Liver (tissue), 8 donors: ENCODE measurements at regions not wholly inside any gene's neighbourhood (a gene's known extent, or its start where the extent isn't known, plus 50 kb on each side); places are given as distances from the start of the nearest gene placed in this dataset.

Source experiments
- DNase-seq: peaks from one replicate; pipeline ENCODE4 v3.0.0-alpha.2; 2017; ENCODE audit warnings: low spot score
- H3K27ac ChIP-seq, 2 donors: one replicate each; pipeline ENCODE4 v1.7.0; 2013; ENCODE audit warnings: inconsistent platforms in 2 of 2, low read length in 2 of 2, control low read depth in 1 of 2, low read depth in 1 of 2, mild to moderate bottlenecking in 1 of 2
- H3K27me3 ChIP-seq, 4 donors: one replicate each; pipeline versions ENCODE4 v1.6.1 to v1.7.0; 2013; ENCODE audit warnings: low read length in 3 of 4, inconsistent platforms in 1 of 4, mild to moderate bottlenecking in 1 of 4, moderate library complexity in 1 of 4; ENCODE audit not compliant: control insufficient read depth in 4 of 4, insufficient read depth in 4 of 4
- H3K36me3 ChIP-seq, 4 donors: one replicate each; pipeline versions ENCODE4 v1.6.1 to v1.7.0; 2013; ENCODE audit warnings: low read length in 3 of 4, mild to moderate bottlenecking in 3 of 4, low read depth in 1 of 4, moderate library complexity in 1 of 4; ENCODE audit not compliant: control insufficient read depth in 4 of 4, insufficient read depth in 3 of 4
- H3K4me1 ChIP-seq, 4 donors: one replicate each; pipeline versions ENCODE4 v1.6.1 to v1.7.0; 2013; ENCODE audit warnings: low read length in 3 of 4, mild to moderate bottlenecking in 3 of 4, moderate library complexity in 1 of 4; ENCODE audit not compliant: control insufficient read depth in 4 of 4, insufficient read depth in 4 of 4
- H3K4me3 ChIP-seq, 3 donors: one replicate each; pipeline versions ENCODE4 v1.6.1 to v1.7.0; 2013; ENCODE audit warnings: low read length in 3 of 3, control low read depth in 1 of 3, low read depth in 1 of 3, mild to moderate bottlenecking in 1 of 3
- H3K9ac ChIP-seq, 2 donors: one replicate each; pipeline ENCODE4 v1.7.0; 2013; ENCODE audit warnings: low read length in 2 of 2, mild to moderate bottlenecking in 2 of 2, moderate library complexity in 2 of 2, control low read depth in 1 of 2, low read depth in 1 of 2
- H3K9me3 ChIP-seq, 4 donors: one replicate each; pipeline versions ENCODE4 v1.6.1 to v1.7.0; 2013; ENCODE audit warnings: low read length in 3 of 4; ENCODE audit not compliant: control insufficient read depth in 4 of 4
- FOXA2 ChIP-seq: IDR thresholded peaks from 2 replicates; pipeline ENCODE4 v1.6.1; 2016; ENCODE audit warnings: antibody characterized with exemption
- GABPA ChIP-seq, 2 donors: IDR thresholded peaks in 1 of 2; conservative IDR thresholded peaks in 1 of 2; 2 replicates each; pipeline ENCODE4 v1.6.1; 2016; ENCODE audit warnings: antibody characterized with exemption in 2 of 2, mild to moderate bottlenecking in 1 of 2, moderate library complexity in 1 of 2
- HNF4A ChIP-seq, 2 donors: conservative IDR thresholded peaks; 2 replicates each; pipeline ENCODE4 v1.6.1; 2016; ENCODE audit warnings: antibody characterized with exemption in 2 of 2, mild to moderate bottlenecking in 2 of 2
- HNF4G ChIP-seq: IDR thresholded peaks from 2 replicates; pipeline ENCODE4 v1.6.1; 2016; ENCODE audit warnings: antibody characterized with exemption
- JUND ChIP-seq, 2 donors: IDR thresholded peaks; 2 replicates each; pipeline ENCODE4 v1.6.1; 2016; ENCODE audit warnings: antibody characterized with exemption in 2 of 2
- MAX ChIP-seq: IDR thresholded peaks from 2 replicates; pipeline ENCODE4 v1.6.1; 2016; ENCODE audit warnings: antibody characterized with exemption
- NR2F2 ChIP-seq: IDR thresholded peaks from 2 replicates; pipeline ENCODE4 v1.6.1; 2016; ENCODE audit warnings: antibody characterized with exemption
- RAD21 ChIP-seq, 2 donors: IDR thresholded peaks; 2 replicates each; pipeline ENCODE4 v1.6.1; 2016; ENCODE audit warnings: antibody characterized with exemption in 2 of 2, mild to moderate bottlenecking in 2 of 2
- REST ChIP-seq: IDR thresholded peaks from 2 replicates; pipeline ENCODE4 v1.6.1; 2016; ENCODE audit warnings: antibody characterized with exemption, mild to moderate bottlenecking
- RXRA ChIP-seq, 2 donors: IDR thresholded peaks; 2 replicates each; pipeline ENCODE4 v1.6.1; 2017 to 2018; ENCODE audit warnings: antibody characterized with exemption in 2 of 2, mild to moderate bottlenecking in 1 of 2
- SP1 ChIP-seq: IDR thresholded peaks from 2 replicates; pipeline ENCODE4 v1.6.1; 2018; ENCODE audit warnings: antibody characterized with exemption, mild to moderate bottlenecking
- TAF1 ChIP-seq: conservative IDR thresholded peaks from 2 replicates; pipeline ENCODE4 v1.6.1; 2016; ENCODE audit warnings: antibody characterized with exemption, mild to moderate bottlenecking
- YY1 ChIP-seq: IDR thresholded peaks from 2 replicates; pipeline ENCODE4 v1.6.1; 2016; ENCODE audit warnings: antibody characterized with exemption, mild to moderate bottlenecking
- WGBS: extraction: QIAGEN DNeasy Blood & Tissue Kit; methylation state at CpG from one replicate; pipeline ENCODE4 v1.1.7; 2013; 5-methylcytosine and 5-hydroxymethylcytosine counted together
- TF ChIP-seq, protein P1 (sequence below): IDR thresholded peaks from 2 replicates; pipeline ENCODE4 v1.6.1; 2016; ENCODE audit warnings: antibody characterized with exemption
- TF ChIP-seq, protein P2 (sequence below): fragments of 150-350 bp; IDR thresholded peaks from 2 replicates; pipeline ENCODE4 v1.5.1; 2017; ENCODE audit warnings: improper control_type of control experiment, low read depth, low read length; ENCODE audit not compliant: missing input control
- TF ChIP-seq, protein P3 (sequence below): IDR thresholded peaks from 2 replicates; pipeline ENCODE4 v1.6.1; 2016; ENCODE audit warnings: antibody characterized with exemption
- donor health status: healthy.
- donor health status: healthy.
- donor health status: healthy.
- donor health status: healthy.
- donor health status: healthy.

GRCh38 chr18:5710235-5710634, 166.4 kb upstream of the EPB41L3 start:
- DNase-seq, result no peak
- H3K27ac ChIP-seq, result no peak overlapping the region
- TF ChIP-seq NR2F2 (no peak), TAF1 (no peak)
- no peaks in the 10 kb centered on the region for H3K9me3 ChIP-seq
- no peak overlapping the region for H3K4me3 ChIP-seq
- no peaks in the 10 kb centered on the region for H3K4me1 ChIP-seq
- H3K36me3 ChIP-seq, result no peaks in the 10 kb centered on the region
- 77% methylated on average over 4 of the region's 4 CpGs for WGBS
- no peak overlapping the region for H3K9ac ChIP-seq
- H3K27me3 ChIP-seq, result peaks cover 0 to 2% (median 0%) of the 10 kb centered on the region in 4 donors

DNA sequence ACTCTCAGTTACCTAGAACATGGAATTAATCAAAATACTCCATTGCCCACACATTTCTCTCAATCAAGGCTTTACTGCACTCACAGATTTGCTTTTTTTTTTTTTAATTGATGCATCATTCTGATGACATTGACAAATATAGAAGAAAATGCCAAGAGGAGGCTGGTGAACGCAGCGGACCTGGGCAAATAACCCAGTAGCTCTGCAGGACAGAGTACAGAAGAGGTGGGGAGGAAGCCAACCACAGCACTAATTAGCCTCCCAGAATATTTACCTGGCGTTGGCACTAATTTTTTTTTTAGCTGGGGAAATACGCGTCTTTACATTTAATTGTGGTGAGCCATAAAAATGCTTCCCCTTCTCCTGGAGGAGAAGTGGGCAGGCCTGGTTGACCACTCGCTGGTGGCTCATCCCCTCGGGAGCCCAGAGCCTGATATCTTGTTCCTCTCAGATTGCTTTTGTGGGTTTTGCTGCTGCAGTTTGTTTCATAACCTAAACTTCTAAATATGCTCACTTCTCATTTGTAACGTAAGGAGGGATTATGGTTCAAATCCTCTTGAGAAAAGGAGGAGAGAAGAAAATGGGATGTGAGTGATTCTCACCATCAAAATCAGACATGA, 165.8 kb upstream of the EPB41L3 start:
- WGBS, result 75% methylated on average over 8 of the region's 8 CpGs

GRCh38 chr18:5707586-5707985, 163.8 kb upstream of the EPB41L3 start:
- no peak for DNase-seq
- no peaks in the 10 kb centered on the region for H3K4me1 ChIP-seq
- no peaks in the 10 kb centered on the region for H3K36me3 ChIP-seq
- H3K9ac ChIP-seq, result no peak overlapping the region
- WGBS, result 47% methylated on average over 3 of the region's 3 CpGs
- H3K4me3 ChIP-seq, result no peak overlapping the region
- H3K27me3 ChIP-seq, result peaks cover 0 to 2% (median 0%) of the 10 kb centered on the region in 4 donors
- H3K27ac ChIP-seq, result no peak overlapping the region
- no peak for TF ChIP-seq FOXA2
- no peak for TF ChIP-seq HNF4A (conservative IDR thresholded peaks at IDR 0.05)
- TF ChIP-seq, protein P1, sequence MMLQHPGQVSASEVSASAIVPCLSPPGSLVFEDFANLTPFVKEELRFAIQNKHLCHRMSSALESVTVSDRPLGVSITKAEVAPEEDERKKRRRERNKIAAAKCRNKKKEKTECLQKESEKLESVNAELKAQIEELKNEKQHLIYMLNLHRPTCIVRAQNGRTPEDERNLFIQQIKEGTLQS, result no peak
- TF ChIP-seq, protein P2, sequence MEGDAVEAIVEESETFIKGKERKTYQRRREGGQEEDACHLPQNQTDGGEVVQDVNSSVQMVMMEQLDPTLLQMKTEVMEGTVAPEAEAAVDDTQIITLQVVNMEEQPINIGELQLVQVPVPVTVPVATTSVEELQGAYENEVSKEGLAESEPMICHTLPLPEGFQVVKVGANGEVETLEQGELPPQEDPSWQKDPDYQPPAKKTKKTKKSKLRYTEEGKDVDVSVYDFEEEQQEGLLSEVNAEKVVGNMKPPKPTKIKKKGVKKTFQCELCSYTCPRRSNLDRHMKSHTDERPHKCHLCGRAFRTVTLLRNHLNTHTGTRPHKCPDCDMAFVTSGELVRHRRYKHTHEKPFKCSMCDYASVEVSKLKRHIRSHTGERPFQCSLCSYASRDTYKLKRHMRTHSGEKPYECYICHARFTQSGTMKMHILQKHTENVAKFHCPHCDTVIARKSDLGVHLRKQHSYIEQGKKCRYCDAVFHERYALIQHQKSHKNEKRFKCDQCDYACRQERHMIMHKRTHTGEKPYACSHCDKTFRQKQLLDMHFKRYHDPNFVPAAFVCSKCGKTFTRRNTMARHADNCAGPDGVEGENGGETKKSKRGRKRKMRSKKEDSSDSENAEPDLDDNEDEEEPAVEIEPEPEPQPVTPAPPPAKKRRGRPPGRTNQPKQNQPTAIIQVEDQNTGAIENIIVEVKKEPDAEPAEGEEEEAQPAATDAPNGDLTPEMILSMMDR, result no peak
- TF ChIP-seq REST, result no peak
- no peak for TF ChIP-seq TAF1
- no peak for TF ChIP-seq RXRA (IDR thresholded peaks at IDR 0.05)
- no peak for TF ChIP-seq NR2F2
- TF ChIP-seq JUND (IDR thresholded peaks at IDR 0.05), result no peak
- no peak for TF ChIP-seq SP1
- TF ChIP-seq RAD21 (IDR thresholded peaks at IDR 0.05), result no peak
- H3K9me3 ChIP-seq, result no peaks in the 10 kb centered on the region

More for the DNA sequence above, 165.8 kb upstream of the EPB41L3 start:
- no peak for DNase-seq
- Histone ChIP-seq H3K36me3 (no peaks in the 10 kb centered on the region), H3K9ac (no peak overlapping the region), H3K27me3 (peaks cover 0 to 2% (median 0%) of the 10 kb centered on the region in 4 donors), H3K27ac (no peak overlapping the region), H3K4me1 (no peaks in the 10 kb centered on the region), H3K4me3 (no peak overlapping the region), H3K9me3 (no peaks in the 10 kb centered on the region)
- TF ChIP-seq, protein P1, result no peak
- TF ChIP-seq HNF4A (conservative IDR thresholded peaks at IDR 0.05), result no peak
- TF ChIP-seq GABPA (IDR thresholded peaks at IDR 0.05 in 1 of 2, conservative IDR thresholded peaks at IDR 0.05 in 1 of 2), result no peak
- no peak for TF ChIP-seq JUND (IDR thresholded peaks at IDR 0.05)
- no peak for TF ChIP-seq HNF4G
- TF ChIP-seq, protein P3, sequence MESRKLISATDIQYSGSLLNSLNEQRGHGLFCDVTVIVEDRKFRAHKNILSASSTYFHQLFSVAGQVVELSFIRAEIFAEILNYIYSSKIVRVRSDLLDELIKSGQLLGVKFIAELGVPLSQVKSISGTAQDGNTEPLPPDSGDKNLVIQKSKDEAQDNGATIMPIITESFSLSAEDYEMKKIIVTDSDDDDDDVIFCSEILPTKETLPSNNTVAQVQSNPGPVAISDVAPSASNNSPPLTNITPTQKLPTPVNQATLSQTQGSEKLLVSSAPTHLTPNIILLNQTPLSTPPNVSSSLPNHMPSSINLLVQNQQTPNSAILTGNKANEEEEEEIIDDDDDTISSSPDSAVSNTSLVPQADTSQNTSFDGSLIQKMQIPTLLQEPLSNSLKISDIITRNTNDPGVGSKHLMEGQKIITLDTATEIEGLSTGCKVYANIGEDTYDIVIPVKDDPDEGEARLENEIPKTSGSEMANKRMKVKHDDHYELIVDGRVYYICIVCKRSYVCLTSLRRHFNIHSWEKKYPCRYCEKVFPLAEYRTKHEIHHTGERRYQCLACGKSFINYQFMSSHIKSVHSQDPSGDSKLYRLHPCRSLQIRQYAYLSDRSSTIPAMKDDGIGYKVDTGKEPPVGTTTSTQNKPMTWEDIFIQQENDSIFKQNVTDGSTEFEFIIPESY, result no peak
- TF ChIP-seq SP1, result no peak
- TF ChIP-seq MAX, result no peak
- no peak for TF ChIP-seq YY1
- no peak for TF ChIP-seq NR2F2
